ENCODE measurements at regions not wholly inside any gene's neighbourhood (a gene's known extent, or its start where the extent isn't known, plus 50 kb on each side); places are given as distances from the start of the nearest gene placed in this dataset.
A peak's percentile ranks its signal among the peaks of the same experiment; 100 is the strongest.

GRCh38 chr4:175469514-175469913, 342.6 kb downstream of the GPM6A start:
- Histone ChIP-seq H3K4me3 (ENCODE audit: severe bottlenecking) (no peak overlapping the region), H3K9me3 (ENCODE audit: severe bottlenecking) (no peaks in the 10 kb centered on the region), H3K4me1 (ENCODE audit: insufficient read depth, poor library complexity, severe bottlenecking) (peaks cover 16% of the 10 kb centered on the region), H3K27ac (ENCODE audit: poor library complexity, severe bottlenecking) (peak overlapping the region; percentile 57), H3K27me3 (ENCODE audit: insufficient read depth, poor library complexity, severe bottlenecking) (no peaks in the 10 kb centered on the region), H3K36me3 (ENCODE audit: low read depth) (no peaks in the 10 kb centered on the region)
- DNase-seq (ENCODE audit: low spot score): peak; percentile 57
- TF ChIP-seq, protein P1, sequence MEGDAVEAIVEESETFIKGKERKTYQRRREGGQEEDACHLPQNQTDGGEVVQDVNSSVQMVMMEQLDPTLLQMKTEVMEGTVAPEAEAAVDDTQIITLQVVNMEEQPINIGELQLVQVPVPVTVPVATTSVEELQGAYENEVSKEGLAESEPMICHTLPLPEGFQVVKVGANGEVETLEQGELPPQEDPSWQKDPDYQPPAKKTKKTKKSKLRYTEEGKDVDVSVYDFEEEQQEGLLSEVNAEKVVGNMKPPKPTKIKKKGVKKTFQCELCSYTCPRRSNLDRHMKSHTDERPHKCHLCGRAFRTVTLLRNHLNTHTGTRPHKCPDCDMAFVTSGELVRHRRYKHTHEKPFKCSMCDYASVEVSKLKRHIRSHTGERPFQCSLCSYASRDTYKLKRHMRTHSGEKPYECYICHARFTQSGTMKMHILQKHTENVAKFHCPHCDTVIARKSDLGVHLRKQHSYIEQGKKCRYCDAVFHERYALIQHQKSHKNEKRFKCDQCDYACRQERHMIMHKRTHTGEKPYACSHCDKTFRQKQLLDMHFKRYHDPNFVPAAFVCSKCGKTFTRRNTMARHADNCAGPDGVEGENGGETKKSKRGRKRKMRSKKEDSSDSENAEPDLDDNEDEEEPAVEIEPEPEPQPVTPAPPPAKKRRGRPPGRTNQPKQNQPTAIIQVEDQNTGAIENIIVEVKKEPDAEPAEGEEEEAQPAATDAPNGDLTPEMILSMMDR (IDR thresholded peaks at IDR 0.05; ENCODE audit: poor library complexity, severe bottlenecking): no peak
- ATAC-seq (ENCODE audit: low read depth): peak; percentile 72; the same call in 2 of the 3 replicates

DNA sequence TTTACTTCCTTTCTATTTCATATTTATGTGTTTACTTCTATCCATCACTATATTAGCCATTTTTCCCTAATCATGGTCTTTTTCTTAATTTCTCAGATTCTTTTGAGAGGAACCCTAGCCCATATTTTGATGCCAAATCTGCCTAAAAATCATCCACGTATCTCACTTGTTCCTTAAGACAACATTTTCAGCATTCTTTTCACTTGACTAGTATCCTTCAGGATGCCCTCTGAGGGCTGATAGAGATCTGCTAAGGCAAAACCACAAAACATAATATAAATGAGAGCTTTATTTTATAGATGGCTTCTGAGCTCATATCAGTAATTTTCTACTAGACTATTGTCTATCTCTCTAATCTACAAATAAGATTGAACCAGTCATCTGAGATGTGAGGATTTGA, 341.9 kb downstream of the GPM6A start:
- Histone ChIP-seq H3K4me3 (ENCODE audit: severe bottlenecking) (no peak overlapping the region), H3K9me3 (ENCODE audit: severe bottlenecking) (no peaks in the 10 kb centered on the region), H3K36me3 (ENCODE audit: low read depth) (no peaks in the 10 kb centered on the region), H3K27me3 (ENCODE audit: insufficient read depth, poor library complexity, severe bottlenecking) (no peaks in the 10 kb centered on the region), H3K4me1 (ENCODE audit: insufficient read depth, poor library complexity, severe bottlenecking) (peaks cover 16% of the 10 kb centered on the region), H3K27ac (ENCODE audit: poor library complexity, severe bottlenecking) (peak overlapping the region; percentile 57)
- DNase-seq (ENCODE audit: low spot score) (no peak), ATAC-seq (ENCODE audit: low read depth) (peak; percentile 83)
- TF ChIP-seq, protein P1 (IDR thresholded peaks at IDR 0.05; ENCODE audit: poor library complexity, severe bottlenecking): no peak

DNA sequence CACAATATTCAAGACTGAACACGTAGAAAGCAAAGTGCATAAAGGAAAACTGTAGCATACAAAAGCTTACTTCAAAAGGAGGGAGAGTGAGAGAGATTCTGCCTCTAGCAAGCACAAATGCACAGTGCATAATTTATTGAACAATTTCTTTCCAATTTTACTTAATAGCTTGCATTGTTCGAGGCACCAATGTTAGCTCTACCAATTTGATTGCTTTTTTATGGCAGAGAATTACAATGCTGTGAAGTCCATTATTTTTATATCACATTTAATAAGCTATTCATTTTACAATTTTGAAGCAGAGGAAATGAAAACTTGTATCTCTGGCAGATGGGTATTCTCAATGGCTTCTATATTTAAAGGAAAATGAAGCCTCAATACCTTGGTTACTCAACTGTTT, 331.7 kb downstream of the GPM6A start:
- Histone ChIP-seq H3K4me1 (ENCODE audit: insufficient read depth, poor library complexity, severe bottlenecking) (no peaks in the 10 kb centered on the region), H3K36me3 (ENCODE audit: low read depth) (no peaks in the 10 kb centered on the region), H3K27me3 (ENCODE audit: insufficient read depth, poor library complexity, severe bottlenecking) (no peaks in the 10 kb centered on the region), H3K9me3 (ENCODE audit: severe bottlenecking) (no peaks in the 10 kb centered on the region), H3K27ac (ENCODE audit: poor library complexity, severe bottlenecking) (no peak overlapping the region), H3K4me3 (ENCODE audit: severe bottlenecking) (no peak overlapping the region)
- TF ChIP-seq, protein P1 (IDR thresholded peaks at IDR 0.05; ENCODE audit: poor library complexity, severe bottlenecking): no peak
- DNase-seq (ENCODE audit: low spot score) (no peak), ATAC-seq (ENCODE audit: low read depth) (no peak)

DNA sequence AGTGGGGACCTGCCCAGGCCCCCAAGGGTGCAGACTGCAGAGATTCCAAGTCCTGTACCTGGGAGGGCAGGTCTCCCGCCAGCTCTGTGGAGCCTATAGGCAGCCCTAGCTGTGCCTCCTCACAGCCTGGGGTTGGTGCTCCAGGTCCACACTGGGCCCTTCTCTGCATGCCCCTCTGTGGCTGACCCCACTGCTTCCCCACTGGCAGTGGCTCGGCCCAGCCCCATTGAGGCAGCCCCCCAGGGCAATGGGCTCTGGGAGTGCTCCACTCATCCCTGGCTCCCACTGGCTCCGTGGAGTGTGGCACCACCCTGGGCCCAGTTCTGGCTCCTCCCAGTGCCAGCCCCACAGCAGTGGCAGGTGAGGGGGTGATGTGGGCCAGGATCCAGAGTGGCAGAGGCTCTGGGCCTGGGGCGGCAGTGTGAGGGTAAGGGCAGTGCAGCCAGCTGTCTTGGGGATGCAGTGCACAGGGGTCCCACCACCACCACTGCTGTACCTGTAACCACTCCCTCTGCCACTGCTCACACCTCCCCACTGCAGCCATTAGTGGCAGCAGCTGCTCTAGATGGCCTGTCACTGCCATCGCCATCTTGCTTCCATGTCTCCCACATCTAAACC, 312.2 kb downstream of the GPM6A start:
- Histone ChIP-seq H3K4me3 (ENCODE audit: severe bottlenecking) (no peak overlapping the region), H3K27me3 (ENCODE audit: insufficient read depth, poor library complexity, severe bottlenecking) (no peaks in the 10 kb centered on the region), H3K36me3 (ENCODE audit: low read depth) (no peaks in the 10 kb centered on the region), H3K4me1 (ENCODE audit: insufficient read depth, poor library complexity, severe bottlenecking) (no peaks in the 10 kb centered on the region), H3K9me3 (ENCODE audit: severe bottlenecking) (no peaks in the 10 kb centered on the region), H3K27ac (ENCODE audit: poor library complexity, severe bottlenecking) (no peak overlapping the region)
- DNase-seq (ENCODE audit: low spot score): no peak
- ATAC-seq (ENCODE audit: low read depth): no peak
- TF ChIP-seq, protein P1 (IDR thresholded peaks at IDR 0.05; ENCODE audit: poor library complexity, severe bottlenecking): no peak

DNA sequence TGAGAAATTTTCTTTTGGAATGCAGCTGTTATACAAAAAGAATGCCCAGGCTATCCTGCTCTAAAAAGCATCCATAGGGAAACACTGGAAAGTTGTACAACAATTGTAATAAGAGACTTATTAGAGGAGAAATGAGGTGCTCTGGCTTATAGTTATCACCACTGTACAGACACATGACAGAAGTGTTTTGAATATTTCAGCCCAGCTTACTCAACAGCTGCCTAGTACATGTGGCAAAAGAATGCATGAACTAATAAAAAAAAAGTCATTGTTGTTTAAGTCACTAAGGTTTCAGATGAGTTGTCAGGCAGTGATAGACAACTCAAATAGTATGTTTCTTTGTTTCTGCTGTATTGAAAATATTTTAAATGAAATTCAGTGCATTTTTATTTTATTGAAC, 307.7 kb downstream of the GPM6A start:
- Histone ChIP-seq H3K4me1 (ENCODE audit: insufficient read depth, poor library complexity, severe bottlenecking) (no peaks in the 10 kb centered on the region), H3K36me3 (ENCODE audit: low read depth) (no peaks in the 10 kb centered on the region), H3K27ac (ENCODE audit: poor library complexity, severe bottlenecking) (no peak overlapping the region), H3K9me3 (ENCODE audit: severe bottlenecking) (no peaks in the 10 kb centered on the region), H3K4me3 (ENCODE audit: severe bottlenecking) (no peak overlapping the region), H3K27me3 (ENCODE audit: insufficient read depth, poor library complexity, severe bottlenecking) (no peaks in the 10 kb centered on the region)
- ATAC-seq (ENCODE audit: low read depth): no peak
- TF ChIP-seq, protein P1 (IDR thresholded peaks at IDR 0.05; ENCODE audit: poor library complexity, severe bottlenecking): no peak
- DNase-seq (ENCODE audit: low spot score): no peak

All from RWPE2 (cell line).